IMR-90 (cell line): ENCODE measurements at regions not wholly inside any gene's neighbourhood (a gene's known extent, or its start where the extent isn't known, plus 50 kb on each side); places are given as distances from the start of the nearest gene placed in this dataset.

Experiments
- ATAC-seq: fragments of 200-7000 bp; cut with Tn5 transposase; 2 replicates; pipeline ENCODE4 v1.9.1; 2020; ENCODE audit warnings: low read depth, mild to moderate bottlenecking, moderate library complexity
- BruUV-seq: library from RNA; stranded (reverse); fragments of 400-500 nt; replicated peaks from 2 replicates; lab custom pipeline; 2021; lab: Mats Ljungman, UMichigan
- CTCF ChIA-PET: fragments of 300-600 bp; formaldehyde crosslinking; extraction: SDS; loops from one replicate; lab custom pipeline; 2021; ENCODE audit warnings: antibody characterized with exemption; lab: Yijun Ruan, JAX
- POLR2A ChIA-PET: fragments of 300-600 bp; sonication (Branson Sonifier 250); formaldehyde crosslinking; loops from one replicate; lab custom pipeline; 2022; ENCODE audit warnings: antibody characterized with exemption; ENCODE audit not compliant: unreplicated experiment; lab: Charles Lee
- DNase-seq: peaks from one replicate; pipeline ENCODE4 v3.0.0; 2013
- H2AFZ ChIP-seq: replicated peaks from 2 replicates; pipeline ENCODE3; 2013; ENCODE audit warnings: low read length, mild to moderate bottlenecking; ENCODE audit not compliant: poor library complexity
- H2AK5ac ChIP-seq: 2 replicates; pipeline ENCODE4 v1.6.1; 2013; ENCODE audit warnings: low read depth, low read length, inconsistent platforms
- H2AK9ac ChIP-seq: replicated peaks from 2 replicates; pipeline ENCODE3; 2013; ENCODE audit warnings: mild to moderate bottlenecking, low read depth, low read length, moderate library complexity; ENCODE audit not compliant: poor library complexity
- H2BK120ac ChIP-seq: 2 replicates; pipeline ENCODE4 v1.6.1; 2013; ENCODE audit warnings: low read depth, low read length, inconsistent platforms
- H2BK15ac ChIP-seq: 3 replicates; pipeline ENCODE4 v1.6.1; 2013; ENCODE audit warnings: low read depth, low read length, inconsistent platforms
- H2BK20ac ChIP-seq: 2 replicates; pipeline ENCODE4 v1.6.1; 2013; ENCODE audit warnings: low read depth, mild to moderate bottlenecking, inconsistent platforms, low read length, moderate library complexity
- H2BK5ac ChIP-seq: 2 replicates; pipeline ENCODE4 v1.6.1; 2013; ENCODE audit warnings: mild to moderate bottlenecking, low read depth, low read length, inconsistent platforms; ENCODE audit not compliant: poor library complexity, severe bottlenecking
- H3K14ac ChIP-seq: replicated peaks from 2 replicates; pipeline ENCODE4 v1.6.1; 2013; ENCODE audit warnings: low read depth, low read length, inconsistent platforms
- H3K18ac ChIP-seq: 2 replicates; pipeline ENCODE4 v1.6.1; 2013; ENCODE audit warnings: low read depth, low read length, control low read depth
- H3K23ac ChIP-seq: 2 replicates; pipeline ENCODE4 v1.6.1; 2013; ENCODE audit warnings: low read depth, low read length, inconsistent platforms
- H3K27ac ChIP-seq: 2 replicates; pipeline ENCODE4 v1.5.1; 2013; ENCODE audit warnings: mild to moderate bottlenecking, control low read depth, low read length; ENCODE audit not compliant: insufficient read depth
- H3K27me3 ChIP-seq: 2 replicates; pipeline ENCODE4 v1.6.1; 2013; ENCODE audit warnings: low read length; ENCODE audit not compliant: control insufficient read depth, insufficient read depth
- H3K36me3 ChIP-seq: 2 replicates; pipeline ENCODE4 v1.6.1; 2013; ENCODE audit warnings: low read length, mixed read lengths; ENCODE audit not compliant: control insufficient read depth, insufficient read depth
- H3K4ac ChIP-seq: 2 replicates; pipeline ENCODE4 v1.6.1; 2013; ENCODE audit warnings: low read depth, low read length, inconsistent platforms
- H3K4me1 ChIP-seq: 2 replicates; pipeline ENCODE4 v1.6.1; 2013; ENCODE audit warnings: low read length, mixed read lengths; ENCODE audit not compliant: control insufficient read depth, insufficient read depth
- H3K4me2 ChIP-seq: 2 replicates; pipeline ENCODE4 v1.6.1; 2013; ENCODE audit warnings: low read depth, mild to moderate bottlenecking, control low read depth, low read length, moderate library complexity
- H3K4me3 ChIP-seq: 2 replicates; pipeline ENCODE4 v1.5.1; 2013; ENCODE audit warnings: low read depth, mild to moderate bottlenecking, control low read depth, low read length, moderate library complexity; ENCODE audit not compliant: insufficient read depth
- H3K56ac ChIP-seq: 2 replicates; pipeline ENCODE4 v1.6.1; 2013; ENCODE audit warnings: low read length, inconsistent platforms; ENCODE audit not compliant: insufficient read depth; ENCODE audit errors: extremely low read depth
- H3K79me1 ChIP-seq, 2 experiments: 2 replicates each; pipeline ENCODE4 v1.6.1; 2013; ENCODE audit warnings: low read length in 2 of 2, inconsistent platforms in 1 of 2, low read depth in 1 of 2
- H3K9ac ChIP-seq: 2 replicates; pipeline ENCODE4 v1.6.1; 2013; ENCODE audit warnings: low read depth, low read length, control low read depth
- H3K9me1 ChIP-seq: 2 replicates; pipeline ENCODE4 v1.6.1; 2013; ENCODE audit warnings: low read length, inconsistent platforms; ENCODE audit not compliant: insufficient read depth
- H3K9me3 ChIP-seq: 2 replicates; pipeline ENCODE4 v1.6.1; 2013; ENCODE audit warnings: low read length; ENCODE audit not compliant: control insufficient read depth, insufficient read depth
- H4K20me1 ChIP-seq: 2 replicates; pipeline ENCODE4 v1.6.1; 2013; ENCODE audit warnings: low read length, inconsistent platforms; ENCODE audit not compliant: insufficient read depth
- H4K5ac ChIP-seq: 2 replicates; pipeline ENCODE4 v1.6.1; 2013; ENCODE audit warnings: mild to moderate bottlenecking, low read depth, low read length, control low read depth
- H4K8ac ChIP-seq, 2 experiments: 2 replicates each; pipeline ENCODE4 v1.6.1; 2013; ENCODE audit warnings: low read depth in 2 of 2, low read length in 2 of 2, control low read depth in 1 of 2, inconsistent platforms in 1 of 2
- H4K91ac ChIP-seq: 2 replicates; pipeline ENCODE4 v1.6.1; 2013; ENCODE audit warnings: low read depth, low read length, inconsistent platforms; ENCODE audit not compliant: insufficient read depth
- BHLHE40 ChIP-seq: fragments of 150-350 bp; IDR thresholded peaks from 2 replicates; pipeline ENCODE4 v1.6.1; 2016; ENCODE audit warnings: mild to moderate bottlenecking, low read depth, low read length
- CHD1 ChIP-seq: IDR thresholded peaks from 2 replicates; pipeline ENCODE4 v1.6.1; 2012; ENCODE audit warnings: low read depth, low read length, improper control_type of control experiment
- CTCF ChIP-seq: conservative IDR thresholded peaks from 2 replicates; pipeline ENCODE4 v1.5.1; 2012; ENCODE audit warnings: mild to moderate bottlenecking, low read depth, low read length, improper control_type of control experiment
- ELK1 ChIP-seq: fragments of 150-350 bp; IDR thresholded peaks from 2 replicates; pipeline ENCODE4 v1.6.1; 2016; ENCODE audit warnings: low read depth, mild to moderate bottlenecking, low read length, moderate library complexity, borderline replicate concordance
- FOS ChIP-seq: fragments of 150-350 bp; IDR thresholded peaks from 2 replicates; pipeline ENCODE4 v1.6.1; 2016; ENCODE audit warnings: low read depth, low read length
- MAFK ChIP-seq: IDR thresholded peaks from 2 replicates; pipeline ENCODE4 v1.6.1; 2012; ENCODE audit warnings: low read depth, low read length, improper control_type of control experiment
- MAZ ChIP-seq: IDR thresholded peaks from 2 replicates; pipeline ENCODE4 v1.6.1; 2012; ENCODE audit warnings: low read depth, mild to moderate bottlenecking, low read length, improper control_type of control experiment, moderate library complexity, borderline replicate concordance
- MXI1 ChIP-seq: IDR thresholded peaks from 2 replicates; pipeline ENCODE4 v1.6.1; 2012; ENCODE audit warnings: low read depth, mild to moderate bottlenecking, low read length, moderate library complexity, borderline replicate concordance
- NFE2L2 ChIP-seq: fragments of 150-350 bp; IDR thresholded peaks from 2 replicates; pipeline ENCODE4 v1.6.1; 2016; ENCODE audit warnings: low read depth, mild to moderate bottlenecking, low read length
- POLR2A ChIP-seq: IDR thresholded peaks from 2 replicates; pipeline ENCODE4 v1.6.1; 2012; ENCODE audit warnings: mild to moderate bottlenecking, low read depth, low read length
- RAD21 ChIP-seq: IDR thresholded peaks from 2 replicates; pipeline ENCODE4 v1.6.1; 2012; ENCODE audit warnings: low read length, improper control_type of control experiment
- RCOR1 ChIP-seq: IDR thresholded peaks from 2 replicates; pipeline ENCODE4 v1.6.1; 2012; ENCODE audit warnings: mild to moderate bottlenecking, low read length, improper control_type of control experiment; ENCODE audit not compliant: insufficient replicate concordance
- RFX5 ChIP-seq: IDR thresholded peaks from 2 replicates; pipeline ENCODE4 v1.8.0; 2012; ENCODE audit warnings: low read depth, mild to moderate bottlenecking, low read length, moderate library complexity
- SMC3 ChIP-seq: fragments of 150-350 bp; IDR thresholded peaks from 2 replicates; pipeline ENCODE4 v1.6.1; 2016; ENCODE audit warnings: low read depth, mild to moderate bottlenecking, antibody characterized with exemption, low read length, moderate library complexity
- WGBS, 2 experiments: methylation state at CpG; one replicate each; pipeline versions ENCODE4 v1.1.5 to v1.1.7; 2013; ENCODE audit warnings: missing lambda C conversion rate in 2 of 2; ENCODE audit not compliant: insufficient read length in 1 of 2; ENCODE audit errors: extremely low coverage in 2 of 2; 5-methylcytosine and 5-hydroxymethylcytosine counted together
- dilution Hi-C: fragments of 300-500 bp; cut with HindIII; formaldehyde crosslinking; loops from one replicate; pipeline ENCODE4 v1.14.3; 2018; ENCODE audit warnings: low sequenced_read_pairs; ENCODE audit not compliant: unreplicated experiment
- in situ Hi-C: fragments of 300-500 bp; cut with MboI; formaldehyde crosslinking; loops from 3 replicates; pipeline ENCODE4 v1.14.3; 2019; ENCODE audit warnings: low sequenced_read_pairs, inconsistent platforms, mixed read lengths
- intact Hi-C: fragments of 100-400 bp; cut with micrococcal nuclease; formaldehyde crosslinking; loops from 2 replicates; pipeline ENCODE4 v1.10.0; 2022
- TF ChIP-seq, protein P1 (sequence below): fragments of 150-350 bp; IDR thresholded peaks from 2 replicates; pipeline ENCODE4 v1.6.1; 2017; ENCODE audit warnings: mild to moderate bottlenecking, antibody characterized with exemption, low read length, low read depth

GRCh38 chr6:1027795-1028569 lies 283.9 kb upstream of the FOXQ1 start:
- Histone ChIP-seq H3K27ac (peak overlapping the region; percentile 63; the same call in 1 of the 2 replicates), H2AK5ac (peak overlapping the region; percentile 86), H3K79me1 (no peaks in the 10 kb centered on the region), H3K9ac (no peak overlapping the region), H3K4me2 (no peak overlapping the region), H2AFZ (peak overlapping the region; percentile 21), H3K18ac (peak overlapping the region; percentile 42; the same call in 1 of the 2 replicates), H2BK5ac (peak overlapping the region; percentile 29), H2AK9ac (no peak overlapping the region), H3K23ac (no peak overlapping the region), H2BK120ac (peak overlapping the region; percentile 95), H3K36me3 (no peaks in the 10 kb centered on the region), H4K5ac (peak overlapping the region; percentile 64; the same call in 1 of the 2 replicates), H3K4ac (peak overlapping the region; percentile 94), H3K56ac (peak overlapping the region; percentile 32; the same call in 1 of the 2 replicates), H3K27me3 (no peaks in the 10 kb centered on the region), H4K20me1 (no peaks in the 10 kb centered on the region), H4K91ac (peak overlapping the region; percentile 62; the same call in 1 of the 2 replicates), H4K8ac (peak overlapping the region in 1 of 2 experiments; percentile 32; a peak in 1 of 4 replicates), H3K4me3 (no peak overlapping the region), H2BK15ac (peak overlapping the region; percentile 68; the same call in 1 of the 3 replicates), H3K9me3 (no peaks in the 10 kb centered on the region), H3K4me1 (peaks cover 10% of the 10 kb centered on the region; the same call in 1 of the 2 replicates), H3K14ac (peak overlapping the region; percentile 63; the same call in 1 of the 2 replicates), H2BK20ac (peak overlapping the region; percentile 88), H3K9me1 (peaks cover 11% of the 10 kb centered on the region)
- no peak; the same call in 1 of the 2 replicates for ATAC-seq
- no peak for DNase-seq
- dilution Hi-C loops (no loop called here), in situ Hi-C loops (no loop called here), intact Hi-C loops (no loop called here)
- BruUV-seq = no TSS peak
- no peak for TF ChIP-seq CTCF
- no peak for TF ChIP-seq NFE2L2
- no peak for TF ChIP-seq MAFK
- TF ChIP-seq BHLHE40 = no peak
- no peak for TF ChIP-seq RCOR1
- no peak for TF ChIP-seq RAD21
- no peak for TF ChIP-seq SMC3
- no peak for TF ChIP-seq RFX5
- TF ChIP-seq CHD1 = no peak
- TF ChIP-seq, protein P1, sequence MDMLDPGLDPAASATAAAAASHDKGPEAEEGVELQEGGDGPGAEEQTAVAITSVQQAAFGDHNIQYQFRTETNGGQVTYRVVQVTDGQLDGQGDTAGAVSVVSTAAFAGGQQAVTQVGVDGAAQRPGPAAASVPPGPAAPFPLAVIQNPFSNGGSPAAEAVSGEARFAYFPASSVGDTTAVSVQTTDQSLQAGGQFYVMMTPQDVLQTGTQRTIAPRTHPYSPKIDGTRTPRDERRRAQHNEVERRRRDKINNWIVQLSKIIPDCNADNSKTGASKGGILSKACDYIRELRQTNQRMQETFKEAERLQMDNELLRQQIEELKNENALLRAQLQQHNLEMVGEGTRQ = no peak
- TF ChIP-seq MAZ = no peak
- no peak for TF ChIP-seq MXI1
- no peak for TF ChIP-seq FOS
- no peak for TF ChIP-seq POLR2A
- TF ChIP-seq ELK1 = no peak
- CTCF ChIA-PET = no interaction called here
- POLR2A ChIA-PET = no interaction called here
- no CpG with 5 or more reads among the region's 9 CpGs for WGBS, 2 experiments
